ENCODE measurements at regions not wholly inside any gene's neighbourhood (a gene's known extent, or its start where the extent isn't known, plus 50 kb on each side); places are given as distances from the start of the nearest gene placed in this dataset.

DNA sequence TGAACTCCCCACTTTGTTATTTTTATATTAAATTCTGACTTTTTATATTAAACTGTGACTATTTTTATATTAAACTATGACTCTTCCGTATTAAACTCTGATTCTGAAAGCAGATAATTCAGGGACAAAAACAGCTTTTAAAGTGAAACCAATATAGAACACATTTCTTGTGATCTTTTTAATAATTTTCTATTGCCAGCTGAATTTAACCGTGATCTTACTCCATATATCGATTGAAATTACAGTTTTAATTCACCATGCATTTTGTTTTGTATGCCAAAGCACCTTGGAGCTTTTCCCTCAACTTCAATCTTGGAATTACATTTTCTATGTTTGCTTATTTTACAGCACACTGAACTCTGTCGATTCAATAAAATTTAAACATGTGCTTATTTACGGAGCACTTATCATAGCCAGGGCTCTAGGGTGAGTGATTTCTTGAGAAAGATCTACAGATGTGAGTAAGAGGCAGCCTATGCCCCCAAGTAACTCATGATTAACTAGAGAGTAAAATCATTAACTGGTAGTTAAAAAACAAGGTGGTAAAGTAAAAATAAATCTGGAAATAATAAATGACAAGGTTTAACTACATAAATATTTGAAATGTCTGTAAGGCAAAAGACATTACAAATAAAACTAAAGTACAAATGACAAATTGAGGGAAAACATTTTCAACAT lies 72.9 kb upstream of the ALDH1B1 start:
- TF ChIP-seq ZNF331 (CRISPR knock-in tag; IDR thresholded peaks at IDR 0.05; ENCODE audit: low read depth) (no peak), NANOG (IDR thresholded peaks at IDR 0.05; ENCODE audit: borderline replicate concordance) (no peak), STAT1 (IDR thresholded peaks at IDR 0.05; ENCODE audit: unreplicated experiment) (no peak), ZNF114 (CRISPR knock-in tag; IDR thresholded peaks at IDR 0.05) (no peak), CREB1 (CRISPR knock-in tag; IDR thresholded peaks at IDR 0.05; ENCODE audit: low read depth) (no peak), EZH2 (IDR thresholded peaks at IDR 0.05; ENCODE audit: low read depth, unreplicated experiment) (no peak), EZH2phosphoT487 (IDR thresholded peaks at IDR 0.05; ENCODE audit: unreplicated experiment) (no peak), POLR2AphosphoS5 (IDR thresholded peaks at IDR 0.05; ENCODE audit: low read depth) (no peak)
- TF ChIP-seq, protein P1, sequence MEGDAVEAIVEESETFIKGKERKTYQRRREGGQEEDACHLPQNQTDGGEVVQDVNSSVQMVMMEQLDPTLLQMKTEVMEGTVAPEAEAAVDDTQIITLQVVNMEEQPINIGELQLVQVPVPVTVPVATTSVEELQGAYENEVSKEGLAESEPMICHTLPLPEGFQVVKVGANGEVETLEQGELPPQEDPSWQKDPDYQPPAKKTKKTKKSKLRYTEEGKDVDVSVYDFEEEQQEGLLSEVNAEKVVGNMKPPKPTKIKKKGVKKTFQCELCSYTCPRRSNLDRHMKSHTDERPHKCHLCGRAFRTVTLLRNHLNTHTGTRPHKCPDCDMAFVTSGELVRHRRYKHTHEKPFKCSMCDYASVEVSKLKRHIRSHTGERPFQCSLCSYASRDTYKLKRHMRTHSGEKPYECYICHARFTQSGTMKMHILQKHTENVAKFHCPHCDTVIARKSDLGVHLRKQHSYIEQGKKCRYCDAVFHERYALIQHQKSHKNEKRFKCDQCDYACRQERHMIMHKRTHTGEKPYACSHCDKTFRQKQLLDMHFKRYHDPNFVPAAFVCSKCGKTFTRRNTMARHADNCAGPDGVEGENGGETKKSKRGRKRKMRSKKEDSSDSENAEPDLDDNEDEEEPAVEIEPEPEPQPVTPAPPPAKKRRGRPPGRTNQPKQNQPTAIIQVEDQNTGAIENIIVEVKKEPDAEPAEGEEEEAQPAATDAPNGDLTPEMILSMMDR (conservative IDR thresholded peaks at IDR 0.05; ENCODE audit: low read depth in 2 of 2): no peak
- TF ChIP-seq, protein P2, sequence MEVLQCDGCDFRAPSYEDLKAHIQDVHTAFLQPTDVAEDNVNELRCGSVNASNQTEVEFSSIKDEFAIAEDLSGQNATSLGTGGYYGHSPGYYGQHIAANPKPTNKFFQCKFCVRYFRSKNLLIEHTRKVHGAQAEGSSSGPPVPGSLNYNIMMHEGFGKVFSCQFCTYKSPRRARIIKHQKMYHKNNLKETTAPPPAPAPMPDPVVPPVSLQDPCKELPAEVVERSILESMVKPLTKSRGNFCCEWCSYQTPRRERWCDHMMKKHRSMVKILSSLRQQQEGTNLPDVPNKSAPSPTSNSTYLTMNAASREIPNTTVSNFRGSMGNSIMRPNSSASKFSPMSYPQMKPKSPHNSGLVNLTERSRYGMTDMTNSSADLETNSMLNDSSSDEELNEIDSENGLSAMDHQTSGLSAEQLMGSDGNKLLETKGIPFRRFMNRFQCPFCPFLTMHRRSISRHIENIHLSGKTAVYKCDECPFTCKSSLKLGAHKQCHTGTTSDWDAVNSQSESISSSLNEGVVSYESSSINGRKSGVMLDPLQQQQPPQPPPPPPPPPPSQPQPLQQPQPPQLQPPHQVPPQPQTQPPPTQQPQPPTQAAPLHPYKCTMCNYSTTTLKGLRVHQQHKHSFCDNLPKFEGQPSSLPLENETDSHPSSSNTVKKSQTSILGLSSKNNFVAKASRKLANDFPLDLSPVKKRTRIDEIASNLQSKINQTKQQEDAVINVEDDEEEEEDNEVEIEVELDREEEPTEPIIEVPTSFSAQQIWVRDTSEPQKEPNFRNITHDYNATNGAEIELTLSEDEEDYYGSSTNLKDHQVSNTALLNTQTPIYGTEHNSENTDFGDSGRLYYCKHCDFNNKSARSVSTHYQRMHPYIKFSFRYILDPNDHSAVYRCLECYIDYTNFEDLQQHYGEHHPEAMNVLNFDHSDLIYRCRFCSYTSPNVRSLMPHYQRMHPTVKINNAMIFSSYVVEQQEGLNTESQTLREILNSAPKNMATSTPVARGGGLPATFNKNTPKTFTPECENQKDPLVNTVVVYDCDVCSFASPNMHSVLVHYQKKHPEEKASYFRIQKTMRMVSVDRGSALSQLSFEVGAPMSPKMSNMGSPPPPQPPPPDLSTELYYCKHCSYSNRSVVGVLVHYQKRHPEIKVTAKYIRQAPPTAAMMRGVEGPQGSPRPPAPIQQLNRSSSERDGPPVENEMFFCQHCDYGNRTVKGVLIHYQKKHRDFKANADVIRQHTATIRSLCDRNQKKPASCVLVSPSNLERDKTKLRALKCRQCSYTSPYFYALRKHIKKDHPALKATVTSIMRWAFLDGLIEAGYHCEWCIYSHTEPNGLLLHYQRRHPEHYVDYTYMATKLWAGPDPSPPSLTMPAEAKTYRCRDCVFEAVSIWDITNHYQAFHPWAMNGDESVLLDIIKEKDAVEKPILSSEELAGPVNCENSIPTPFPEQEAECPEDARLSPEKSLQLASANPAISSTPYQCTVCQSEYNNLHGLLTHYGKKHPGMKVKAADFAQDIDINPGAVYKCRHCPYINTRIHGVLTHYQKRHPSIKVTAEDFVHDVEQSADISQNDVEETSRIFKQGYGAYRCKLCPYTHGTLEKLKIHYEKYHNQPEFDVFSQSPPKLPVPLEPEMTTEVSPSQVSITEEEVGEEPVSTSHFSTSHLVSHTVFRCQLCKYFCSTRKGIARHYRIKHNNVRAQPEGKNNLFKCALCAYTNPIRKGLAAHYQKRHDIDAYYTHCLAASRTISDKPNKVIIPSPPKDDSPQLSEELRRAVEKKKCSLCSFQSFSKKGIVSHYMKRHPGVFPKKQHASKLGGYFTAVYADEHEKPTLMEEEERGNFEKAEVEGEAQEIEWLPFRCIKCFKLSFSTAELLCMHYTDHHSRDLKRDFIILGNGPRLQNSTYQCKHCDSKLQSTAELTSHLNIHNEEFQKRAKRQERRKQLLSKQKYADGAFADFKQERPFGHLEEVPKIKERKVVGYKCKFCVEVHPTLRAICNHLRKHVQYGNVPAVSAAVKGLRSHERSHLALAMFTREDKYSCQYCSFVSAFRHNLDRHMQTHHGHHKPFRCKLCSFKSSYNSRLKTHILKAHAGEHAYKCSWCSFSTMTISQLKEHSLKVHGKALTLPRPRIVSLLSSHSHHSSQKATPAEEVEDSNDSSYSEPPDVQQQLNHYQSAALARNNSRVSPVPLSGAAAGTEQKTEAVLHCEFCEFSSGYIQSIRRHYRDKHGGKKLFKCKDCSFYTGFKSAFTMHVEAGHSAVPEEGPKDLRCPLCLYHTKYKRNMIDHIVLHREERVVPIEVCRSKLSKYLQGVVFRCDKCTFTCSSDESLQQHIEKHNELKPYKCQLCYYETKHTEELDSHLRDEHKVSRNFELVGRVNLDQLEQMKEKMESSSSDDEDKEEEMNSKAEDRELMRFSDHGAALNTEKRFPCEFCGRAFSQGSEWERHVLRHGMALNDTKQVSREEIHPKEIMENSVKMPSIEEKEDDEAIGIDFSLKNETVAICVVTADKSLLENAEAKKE (CRISPR knock-in tag; IDR thresholded peaks at IDR 0.05): no peak
- TF ChIP-seq, protein P3, sequence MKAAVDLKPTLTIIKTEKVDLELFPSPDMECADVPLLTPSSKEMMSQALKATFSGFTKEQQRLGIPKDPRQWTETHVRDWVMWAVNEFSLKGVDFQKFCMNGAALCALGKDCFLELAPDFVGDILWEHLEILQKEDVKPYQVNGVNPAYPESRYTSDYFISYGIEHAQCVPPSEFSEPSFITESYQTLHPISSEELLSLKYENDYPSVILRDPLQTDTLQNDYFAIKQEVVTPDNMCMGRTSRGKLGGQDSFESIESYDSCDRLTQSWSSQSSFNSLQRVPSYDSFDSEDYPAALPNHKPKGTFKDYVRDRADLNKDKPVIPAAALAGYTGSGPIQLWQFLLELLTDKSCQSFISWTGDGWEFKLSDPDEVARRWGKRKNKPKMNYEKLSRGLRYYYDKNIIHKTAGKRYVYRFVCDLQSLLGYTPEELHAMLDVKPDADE (IDR thresholded peaks at IDR 0.05): no peak
- ATAC-seq: no peak
- DNase-seq (ENCODE audit: low spot score): no peak
- H3K4me2 ChIP-seq: no peak overlapping the region
- no peaks in the 10 kb centered on the region for H3F3A ChIP-seq (replicated peaks; ENCODE audit: low read depth)
- no peak overlapping the region for H2AFZ ChIP-seq
- Mint-ChIP-seq H3K4me3 (no peak overlapping the region), H3K36me3 (ENCODE audit: low read depth) (peaks cover 7% of the 10 kb centered on the region), H3K27me3 (ENCODE audit: insufficient read depth, low read depth, poor library complexity) (peaks cover 10% of the 10 kb centered on the region), H3K4me1 (no peaks in the 10 kb centered on the region; the same call in 1 of the 3 replicates), H3K9me3 (peaks cover 10% of the 10 kb centered on the region), H3K27ac (no peak overlapping the region)
- H3K36me3 ChIP-seq (ENCODE audit: insufficient read depth): no peaks in the 10 kb centered on the region
- H3K4me3 ChIP-seq: no peak overlapping the region
- no peaks in the 10 kb centered on the region for H3K79me2 ChIP-seq (replicated peaks; ENCODE audit: insufficient read depth)
- H3K4me1 ChIP-seq (ENCODE audit: insufficient read depth): no peaks in the 10 kb centered on the region
- H4K20me1 ChIP-seq (replicated peaks; ENCODE audit: insufficient read depth): no peaks in the 10 kb centered on the region
- H3K9me2 ChIP-seq (ENCODE audit: insufficient read depth): no peaks in the 10 kb centered on the region
- no peaks in the 10 kb centered on the region for H3K27me3 ChIP-seq (ENCODE audit: insufficient read depth)
- no peak overlapping the region for H3K27ac ChIP-seq (ENCODE audit: low read depth)

Data from GM23338 (cell line).